Rectal smooth muscle tissue (tissue), 1 donor: ENCODE measurements at regions not wholly inside any gene's neighbourhood (a gene's known extent, or its start where the extent isn't known, plus 50 kb on each side); places are given as distances from the start of the nearest gene placed in this dataset.

Experiments
- H3K27ac ChIP-seq: one replicate; pipeline ENCODE4 v1.7.0; 2013; ENCODE audit warnings: low read depth, low read length, inconsistent platforms
- H3K27me3 ChIP-seq: one replicate; pipeline ENCODE4 v1.7.0; 2013; ENCODE audit warnings: low read length; ENCODE audit not compliant: control insufficient read depth, insufficient read depth
- H3K36me3 ChIP-seq: one replicate; pipeline ENCODE4 v1.7.0; 2013; ENCODE audit warnings: low read length; ENCODE audit not compliant: control insufficient read depth, insufficient read depth
- H3K4me1 ChIP-seq: one replicate; pipeline ENCODE4 v1.7.0; 2013; ENCODE audit warnings: low read length; ENCODE audit not compliant: control insufficient read depth, insufficient read depth
- H3K4me3 ChIP-seq: one replicate; pipeline ENCODE4 v1.7.0; 2013; ENCODE audit warnings: low read length
- H3K9ac ChIP-seq: one replicate; pipeline ENCODE4 v1.7.0; 2013; ENCODE audit warnings: low read length

GRCh38 chr12:91630083-91630482 is 447.5 kb upstream of the DCN start:
- Histone ChIP-seq H3K36me3 (no peaks in the 10 kb centered on the region), H3K4me1 (no peaks in the 10 kb centered on the region), H3K27ac (no peak overlapping the region), H3K4me3 (no peak overlapping the region), H3K27me3 (no peaks in the 10 kb centered on the region), H3K9ac (no peak overlapping the region)

DNA sequence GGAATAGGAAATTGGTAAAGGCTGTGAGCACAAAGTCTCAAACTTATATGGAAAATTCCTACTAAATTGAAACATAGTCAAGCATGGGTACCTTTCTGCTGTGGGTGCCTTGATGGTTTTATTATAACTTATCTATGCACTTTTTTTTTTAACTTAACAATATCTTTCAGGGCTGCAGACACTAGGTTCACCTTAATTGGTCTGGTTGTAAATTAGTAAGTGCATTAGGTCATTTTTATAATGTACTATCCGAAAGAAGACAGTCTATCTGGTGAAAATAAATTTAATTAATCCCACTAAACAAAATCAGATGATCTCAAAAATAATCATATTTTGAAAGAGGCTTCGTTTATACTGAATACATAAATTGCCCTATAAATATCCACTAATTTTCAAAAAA is 446.8 kb upstream of the DCN start:
- H3K36me3 ChIP-seq: no peaks in the 10 kb centered on the region
- H3K4me3 ChIP-seq: no peak overlapping the region
- no peak overlapping the region for H3K27ac ChIP-seq
- H3K4me1 ChIP-seq: no peaks in the 10 kb centered on the region
- no peaks in the 10 kb centered on the region for H3K27me3 ChIP-seq
- no peak overlapping the region for H3K9ac ChIP-seq

DNA sequence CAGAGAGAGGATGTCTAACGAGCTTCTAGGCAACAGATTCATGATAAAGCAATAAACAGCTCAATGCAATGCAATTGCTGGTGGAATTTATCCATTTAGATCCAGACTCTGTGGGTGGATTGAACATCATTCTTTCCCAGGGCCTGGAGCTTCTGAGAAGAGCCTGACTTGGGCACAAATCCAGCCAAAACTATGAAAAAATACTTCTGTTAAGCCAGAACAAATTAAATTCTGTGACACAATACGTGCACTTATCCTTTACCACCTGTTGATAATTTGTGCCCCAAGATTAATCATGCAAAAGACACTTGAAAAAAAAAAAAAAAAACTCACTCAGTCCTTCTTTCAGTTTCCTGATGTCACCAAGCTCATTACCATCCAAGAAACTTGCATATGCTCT is 446.0 kb upstream of the DCN start:
- H3K27me3 ChIP-seq: no peaks in the 10 kb centered on the region
- no peak overlapping the region for H3K9ac ChIP-seq
- H3K36me3 ChIP-seq: no peaks in the 10 kb centered on the region
- H3K4me3 ChIP-seq: no peak overlapping the region
- H3K4me1 ChIP-seq: no peaks in the 10 kb centered on the region
- H3K27ac ChIP-seq: no peak overlapping the region

DNA sequence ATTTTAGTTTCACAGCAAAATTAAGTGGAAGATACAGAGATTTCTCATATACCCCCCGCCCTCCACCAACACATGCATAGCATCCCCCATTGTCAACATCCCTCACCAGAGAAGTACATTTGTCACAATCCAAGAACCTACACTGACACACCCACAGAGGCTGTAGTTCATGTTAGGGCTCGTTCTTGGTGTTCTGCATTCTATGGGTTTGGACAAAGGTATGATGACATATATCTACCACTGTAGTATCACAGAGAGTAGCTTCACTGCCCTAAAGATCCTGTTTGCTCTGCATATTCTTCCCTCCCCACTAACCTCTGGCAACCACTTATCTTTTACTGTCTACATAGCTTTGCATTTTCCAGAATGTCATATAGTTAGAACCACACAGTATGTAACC is 444.6 kb upstream of the DCN start:
- H3K27me3 ChIP-seq: no peaks in the 10 kb centered on the region
- H3K27ac ChIP-seq: no peak overlapping the region
- no peak overlapping the region for H3K9ac ChIP-seq
- no peak overlapping the region for H3K4me3 ChIP-seq
- H3K4me1 ChIP-seq: no peaks in the 10 kb centered on the region
- H3K36me3 ChIP-seq: no peaks in the 10 kb centered on the region

DNA sequence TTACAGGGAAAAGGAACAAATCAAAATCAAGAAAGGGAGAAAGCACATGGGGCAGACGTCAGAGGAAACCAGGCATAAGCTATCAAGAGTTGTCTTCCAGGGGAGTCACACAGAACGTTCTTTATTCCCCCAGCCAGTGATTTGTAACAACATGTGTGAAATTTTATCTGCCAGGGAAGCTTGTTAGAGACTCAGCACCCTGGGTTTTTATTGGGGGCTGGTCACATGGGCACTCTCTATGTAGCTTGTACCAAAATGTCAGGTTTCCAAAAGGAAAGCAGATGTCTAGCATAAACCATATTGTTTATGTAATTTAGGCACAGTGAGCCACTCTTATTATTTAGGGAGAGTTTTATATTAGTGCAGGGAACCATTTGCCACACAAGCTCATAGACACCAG is 440.4 kb upstream of the DCN start:
- no peaks in the 10 kb centered on the region for H3K27me3 ChIP-seq
- H3K9ac ChIP-seq: no peak overlapping the region
- H3K27ac ChIP-seq: no peak overlapping the region
- H3K4me1 ChIP-seq: no peaks in the 10 kb centered on the region
- H3K4me3 ChIP-seq: no peak overlapping the region
- no peaks in the 10 kb centered on the region for H3K36me3 ChIP-seq

DNA sequence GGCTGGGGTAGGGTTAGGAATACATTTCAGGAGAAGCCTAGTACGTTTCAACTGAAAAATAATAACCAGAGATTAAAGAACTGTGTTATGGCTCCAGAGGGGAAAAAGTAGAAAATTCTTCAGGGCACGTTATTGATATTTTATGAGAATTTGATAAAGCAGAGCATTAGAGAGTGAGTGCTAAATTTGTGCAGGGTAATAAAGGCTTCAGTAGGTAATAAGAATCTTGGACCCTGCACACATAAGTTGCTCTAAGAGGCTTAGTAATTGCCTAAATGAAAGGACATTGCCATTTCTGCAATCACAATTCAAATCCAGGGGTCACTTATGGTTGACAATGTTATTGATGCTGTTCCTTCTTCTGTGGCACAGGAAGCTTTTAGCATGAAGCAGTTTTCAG is 439.4 kb upstream of the DCN start:
- Histone ChIP-seq H3K27me3 (no peaks in the 10 kb centered on the region), H3K9ac (no peak overlapping the region), H3K4me1 (no peaks in the 10 kb centered on the region), H3K36me3 (no peaks in the 10 kb centered on the region), H3K4me3 (no peak overlapping the region), H3K27ac (no peak overlapping the region)

- no peaks in the 10 kb centered on the region for H3K4me1 ChIP-seq
- no peak overlapping the region for H3K4me3 ChIP-seq
- no peak overlapping the region for H3K9ac ChIP-seq
- H3K27me3 ChIP-seq: no peaks in the 10 kb centered on the region
- no peaks in the 10 kb centered on the region for H3K36me3 ChIP-seq
- H3K27ac ChIP-seq: no peak overlapping the region
Measured at GRCh38 chr12:91620992-91621391, 438.4 kb upstream of the DCN start.

- Histone ChIP-seq H3K36me3 (no peaks in the 10 kb centered on the region), H3K27ac (no peak overlapping the region), H3K9ac (no peak overlapping the region), H3K4me3 (no peak overlapping the region), H3K27me3 (no peaks in the 10 kb centered on the region), H3K4me1 (no peaks in the 10 kb centered on the region)
Measured at GRCh38 chr12:91620422-91620821, 437.8 kb upstream of the DCN start.

GRCh38 chr12:91618281-91618680 is 435.7 kb upstream of the DCN start:
- Histone ChIP-seq H3K27ac (no peak overlapping the region), H3K36me3 (no peaks in the 10 kb centered on the region), H3K9ac (no peak overlapping the region), H3K4me3 (no peak overlapping the region), H3K4me1 (no peaks in the 10 kb centered on the region), H3K27me3 (no peaks in the 10 kb centered on the region)

DNA sequence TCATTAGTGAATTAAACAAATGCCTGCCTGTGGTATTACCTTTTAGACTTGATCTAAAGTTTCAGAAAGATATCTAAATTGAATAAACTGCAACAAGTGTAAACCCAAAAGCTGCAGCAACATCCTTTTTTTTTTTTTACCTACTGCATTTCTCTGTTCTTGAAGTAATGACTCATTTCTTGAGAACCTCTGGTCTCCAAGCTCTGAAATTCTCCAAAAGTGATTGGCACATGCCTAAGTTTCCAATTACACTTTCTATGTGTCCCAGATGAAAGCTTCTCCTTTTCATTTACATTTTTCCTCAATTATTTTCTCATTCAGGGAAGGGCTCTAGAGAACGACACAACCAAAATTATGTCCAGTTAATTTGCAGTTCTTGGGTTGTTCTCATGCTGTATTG is 435.2 kb upstream of the DCN start:
- Histone ChIP-seq H3K27me3 (no peaks in the 10 kb centered on the region), H3K27ac (no peak overlapping the region), H3K9ac (no peak overlapping the region), H3K36me3 (no peaks in the 10 kb centered on the region), H3K4me3 (no peak overlapping the region), H3K4me1 (no peaks in the 10 kb centered on the region)

DNA sequence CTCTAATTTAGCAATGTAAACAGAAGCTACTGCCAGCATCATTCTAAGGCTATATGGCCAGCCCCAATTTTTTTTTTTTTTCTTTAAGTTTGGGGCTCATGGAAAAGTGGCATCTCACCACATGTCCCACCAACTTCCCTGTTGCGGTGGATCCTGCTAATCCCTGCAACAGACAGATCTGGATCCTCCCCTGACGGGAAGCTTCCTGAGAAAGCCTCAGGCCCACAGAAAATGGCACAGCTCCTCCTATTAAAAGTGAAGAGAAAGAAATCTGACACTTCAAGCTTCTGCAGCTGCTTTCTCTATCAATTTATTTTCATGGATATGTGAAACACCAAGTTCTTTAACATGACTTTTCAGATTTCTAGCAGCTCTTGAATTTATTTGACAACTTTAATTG is 433.8 kb upstream of the DCN start:
- Histone ChIP-seq H3K27me3 (no peaks in the 10 kb centered on the region), H3K27ac (no peak overlapping the region), H3K4me3 (no peak overlapping the region), H3K4me1 (no peaks in the 10 kb centered on the region), H3K9ac (no peak overlapping the region), H3K36me3 (no peaks in the 10 kb centered on the region)

DNA sequence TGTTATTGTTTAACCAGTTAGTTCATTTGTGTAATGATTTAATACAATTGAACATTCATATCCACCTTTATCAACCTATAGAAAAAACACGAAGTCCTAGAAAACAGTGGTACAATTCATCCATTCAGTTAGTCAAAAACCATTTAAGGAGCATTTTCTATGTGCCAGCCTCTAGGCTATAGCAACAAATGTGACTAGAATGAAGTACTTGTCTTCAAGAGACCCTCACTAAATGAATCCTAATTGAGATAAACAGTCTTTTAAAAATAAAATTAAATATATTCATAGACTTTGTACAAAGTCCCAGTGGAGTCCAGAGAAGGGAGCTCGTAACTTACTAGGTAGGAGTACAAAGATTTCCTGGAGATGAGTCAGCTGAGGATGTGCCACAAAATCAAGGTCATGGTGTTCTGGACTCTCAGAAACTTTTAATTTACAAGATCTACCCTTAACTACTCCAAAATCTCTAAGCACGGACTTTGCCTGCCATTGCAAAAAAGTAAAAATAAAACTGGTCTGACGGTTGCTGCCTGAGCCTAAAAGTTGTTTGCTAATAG is 430.7 kb upstream of the DCN start:
- Histone ChIP-seq H3K27ac (no peak overlapping the region), H3K36me3 (no peaks in the 10 kb centered on the region), H3K4me1 (no peaks in the 10 kb centered on the region)

GRCh38 chr12:91610561-91610960 is 427.9 kb upstream of the DCN start:
- H3K36me3 ChIP-seq: no peaks in the 10 kb centered on the region
- no peak overlapping the region for H3K4me3 ChIP-seq
- no peak overlapping the region for H3K27ac ChIP-seq
- H3K9ac ChIP-seq: no peak overlapping the region
- H3K4me1 ChIP-seq: no peaks in the 10 kb centered on the region
- no peaks in the 10 kb centered on the region for H3K27me3 ChIP-seq

More for the DNA sequence above, 430.7 kb upstream of the DCN start:
- no peaks in the 10 kb centered on the region for H3K27me3 ChIP-seq
- no peak overlapping the region for H3K4me3 ChIP-seq
- no peak overlapping the region for H3K9ac ChIP-seq
